GM19438 (cell line): ENCODE measurements at regions not wholly inside any gene's neighbourhood (a gene's known extent, or its start where the extent isn't known, plus 50 kb on each side); places are given as distances from the start of the nearest gene placed in this dataset.

Experiments
- ATAC-seq: cut with Tn5 transposase; IDR thresholded peaks from one replicate; pipeline ENCODE4 v1.9.1; 2021; ENCODE audit warnings: low read depth; ENCODE audit not compliant: unreplicated experiment

GRCh38 chr13:80577926-80578670 is 237.2 kb upstream of the SPRY2 start:
- no peak for ATAC-seq

DNA sequence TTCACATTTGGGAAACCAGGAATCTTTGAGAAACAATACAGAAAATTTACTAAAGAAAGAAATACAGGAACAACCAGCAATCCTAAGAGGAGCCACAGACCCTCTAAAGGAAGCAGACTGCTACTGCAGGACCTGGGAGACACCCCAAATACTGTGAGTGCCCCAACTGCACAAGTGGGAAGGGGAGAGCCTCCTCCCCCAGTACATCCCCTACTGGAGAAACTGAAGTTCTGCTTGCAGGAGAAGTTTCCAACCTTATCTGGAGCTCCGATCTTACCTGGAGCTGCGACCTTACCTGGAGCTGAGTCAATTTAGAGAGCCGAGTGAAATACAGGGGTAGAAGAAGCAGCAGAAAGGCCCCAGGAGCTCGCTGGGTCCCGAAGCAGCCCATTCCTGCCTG is 236.4 kb upstream of the SPRY2 start:
- ATAC-seq = no peak

DNA sequence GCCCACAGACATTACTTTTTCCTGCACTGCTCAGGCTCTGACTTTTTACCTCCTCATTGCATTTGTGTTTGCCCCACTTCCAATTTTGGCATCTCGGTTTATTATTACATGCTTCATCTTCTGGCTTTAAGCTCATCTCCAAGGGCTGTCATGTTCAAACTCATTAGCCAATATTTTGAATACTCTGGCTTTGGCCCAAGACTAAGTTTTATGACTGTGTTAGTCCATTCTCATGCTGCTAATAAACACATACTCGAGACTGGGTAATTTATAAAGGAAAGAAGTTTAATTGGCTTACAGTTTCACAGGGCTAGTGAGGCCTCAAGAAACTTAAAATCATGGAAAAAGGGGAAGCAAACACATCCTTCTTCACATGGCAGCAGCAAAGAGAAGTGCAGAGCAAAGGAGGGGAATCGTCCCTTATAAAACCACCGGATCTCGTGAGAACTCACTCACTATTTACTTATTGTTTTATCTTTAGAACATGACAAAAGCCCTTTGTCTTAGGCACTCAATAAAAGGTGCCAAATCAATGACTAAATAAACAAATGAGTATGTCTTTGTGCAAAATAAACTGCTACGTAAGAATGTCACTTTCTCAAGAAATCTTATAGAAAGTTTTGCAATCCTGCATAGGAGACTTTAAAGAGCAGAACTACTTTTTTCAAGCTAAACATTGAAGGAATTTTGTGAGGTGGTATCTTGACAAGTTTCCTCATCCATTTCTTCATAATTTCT is 233.4 kb upstream of the SPRY2 start:
- ATAC-seq = no peak

DNA sequence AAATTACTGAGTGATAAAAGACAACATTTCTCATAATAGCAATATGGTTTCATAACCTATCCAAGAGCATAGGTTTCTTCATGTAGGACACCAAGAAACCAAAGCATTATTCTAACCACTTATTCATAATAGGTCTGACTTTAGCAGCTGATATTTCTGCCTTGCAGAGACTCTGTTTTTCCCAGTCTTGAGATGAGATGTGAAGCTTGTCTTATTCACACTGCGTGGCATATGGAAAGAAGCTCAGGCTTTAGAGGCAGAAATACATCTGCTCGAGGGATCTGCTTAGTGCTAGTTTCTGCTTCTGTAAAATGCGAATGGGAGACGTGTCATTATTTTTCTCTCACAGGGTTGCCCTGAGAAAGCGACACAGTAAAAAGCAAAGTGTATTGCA is 232.0 kb upstream of the SPRY2 start:
- ATAC-seq = no peak

DNA sequence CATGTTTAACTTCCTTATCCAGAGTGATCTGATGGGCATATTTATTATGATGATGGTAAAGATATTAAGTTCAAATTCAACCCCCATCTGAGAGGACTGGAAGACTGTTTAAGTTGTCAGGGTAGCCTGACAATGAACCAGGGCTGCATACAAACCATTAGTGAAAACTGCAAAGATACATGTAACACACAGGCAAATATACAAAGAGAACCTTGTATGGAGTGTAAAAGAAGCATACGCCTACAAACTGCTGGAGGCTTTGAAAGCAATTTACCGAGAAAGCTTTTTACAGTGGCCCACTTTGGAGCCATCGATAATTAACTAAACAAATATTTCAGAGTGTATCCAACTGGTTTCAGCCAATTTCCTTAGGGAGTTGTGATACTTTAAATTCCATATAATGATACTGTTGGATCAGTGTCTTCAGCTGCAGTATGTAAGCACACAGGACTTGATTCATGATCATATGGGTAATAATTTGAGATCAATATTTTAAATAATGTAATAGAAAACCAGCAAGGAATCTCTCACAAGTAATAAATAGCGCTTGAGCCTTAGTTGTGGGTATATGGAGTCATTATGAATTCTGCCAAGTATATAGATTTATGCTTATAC is 231.5 kb upstream of the SPRY2 start:
- ATAC-seq = no peak

GRCh38 chr13:80571346-80572307 is 230.7 kb upstream of the SPRY2 start:
- ATAC-seq = no peak

GRCh38 chr13:80563439-80563838 is 222.5 kb upstream of the SPRY2 start:
- no peak for ATAC-seq

- no peak for ATAC-seq
Measured at GRCh38 chr13:80562433-80563156, 221.7 kb upstream of the SPRY2 start.

DNA sequence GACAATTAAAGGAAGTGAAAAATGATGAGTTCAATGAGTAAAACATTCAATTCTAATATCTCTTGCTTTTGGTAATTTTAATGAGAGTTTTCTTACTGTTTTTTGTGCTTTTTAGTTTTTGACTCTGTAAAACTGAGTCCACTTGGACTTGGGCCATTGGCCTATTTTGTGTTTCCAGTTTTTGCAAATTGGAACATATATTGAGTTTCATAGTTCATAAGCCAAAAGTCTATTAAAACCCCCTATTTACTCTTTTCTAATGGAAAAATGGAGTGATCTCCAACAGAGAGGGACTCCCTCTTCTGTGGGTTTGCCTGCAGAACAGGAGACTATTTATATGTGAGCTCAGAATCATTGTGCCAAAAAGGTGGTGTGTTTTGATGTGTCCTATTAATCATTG is 219.7 kb upstream of the SPRY2 start:
- no peak for ATAC-seq

DNA sequence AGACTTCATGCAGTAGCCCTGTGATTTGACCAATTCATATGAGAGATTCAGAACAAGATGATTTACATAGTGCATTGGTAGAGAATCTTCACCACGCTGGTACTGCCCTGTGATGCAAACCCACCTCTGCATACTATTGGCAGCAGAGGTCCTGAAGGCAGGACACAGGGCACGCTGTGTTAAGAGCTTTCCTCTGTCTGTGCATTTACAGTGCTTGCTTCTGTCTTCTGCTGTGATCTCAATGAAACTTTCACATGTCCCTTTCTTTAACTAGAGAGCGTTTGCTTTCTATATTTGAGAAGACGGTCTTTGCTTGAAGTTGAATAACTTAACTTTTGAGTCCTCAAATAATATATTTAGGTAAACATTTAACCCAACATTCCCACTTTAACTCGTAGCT is 219.0 kb upstream of the SPRY2 start:
- ATAC-seq = no peak

DNA sequence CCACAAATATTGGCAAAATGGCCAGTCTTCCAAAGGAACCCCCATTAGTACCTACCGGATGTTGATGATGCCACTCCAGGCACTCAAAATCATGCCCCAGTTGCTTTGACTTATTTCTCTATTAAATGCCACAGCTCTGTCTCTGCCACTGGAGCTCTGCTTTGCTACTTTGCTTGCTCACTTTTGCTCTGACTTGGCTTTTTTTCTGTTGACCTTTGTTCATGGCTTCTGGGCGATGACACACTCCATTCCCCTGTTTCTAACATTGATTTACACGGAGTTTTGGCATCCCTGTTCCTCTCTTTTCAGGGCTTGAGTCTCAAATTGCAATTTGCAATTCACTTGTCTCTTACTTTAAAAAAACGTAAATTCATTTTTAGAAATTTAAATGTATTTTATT is 217.1 kb upstream of the SPRY2 start:
- ATAC-seq = no peak

- no peak for ATAC-seq
Measured at GRCh38 chr13:80555796-80556678, 215.1 kb upstream of the SPRY2 start.

DNA sequence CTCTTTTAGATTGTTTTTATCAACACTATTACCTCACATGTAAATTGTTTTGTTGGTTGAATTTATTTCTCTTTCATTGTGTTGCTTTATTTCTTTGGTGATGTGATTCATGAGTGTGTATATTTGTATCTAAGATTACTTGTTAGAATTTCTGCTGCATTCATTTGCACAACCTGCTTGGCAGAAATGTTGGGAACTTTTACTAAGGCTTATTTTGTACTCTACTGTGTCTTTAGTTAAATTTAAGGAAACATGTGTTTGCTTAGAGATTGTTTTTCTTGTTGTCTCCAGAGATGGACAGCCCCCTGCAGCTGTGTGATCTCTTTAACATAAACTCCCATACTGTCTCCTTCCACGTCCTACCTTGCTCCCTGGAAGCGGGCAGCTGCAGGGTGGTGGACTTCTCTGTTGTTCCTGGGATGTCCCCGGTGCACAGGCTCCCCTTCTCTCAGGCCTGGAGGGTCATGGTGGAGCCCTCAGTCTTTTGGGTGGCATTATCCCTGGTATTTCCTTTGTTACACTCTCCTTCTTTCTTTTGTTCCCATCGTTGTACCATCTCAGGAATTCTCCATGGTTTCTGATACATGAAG is 212.0 kb upstream of the SPRY2 start:
- no peak for ATAC-seq

DNA sequence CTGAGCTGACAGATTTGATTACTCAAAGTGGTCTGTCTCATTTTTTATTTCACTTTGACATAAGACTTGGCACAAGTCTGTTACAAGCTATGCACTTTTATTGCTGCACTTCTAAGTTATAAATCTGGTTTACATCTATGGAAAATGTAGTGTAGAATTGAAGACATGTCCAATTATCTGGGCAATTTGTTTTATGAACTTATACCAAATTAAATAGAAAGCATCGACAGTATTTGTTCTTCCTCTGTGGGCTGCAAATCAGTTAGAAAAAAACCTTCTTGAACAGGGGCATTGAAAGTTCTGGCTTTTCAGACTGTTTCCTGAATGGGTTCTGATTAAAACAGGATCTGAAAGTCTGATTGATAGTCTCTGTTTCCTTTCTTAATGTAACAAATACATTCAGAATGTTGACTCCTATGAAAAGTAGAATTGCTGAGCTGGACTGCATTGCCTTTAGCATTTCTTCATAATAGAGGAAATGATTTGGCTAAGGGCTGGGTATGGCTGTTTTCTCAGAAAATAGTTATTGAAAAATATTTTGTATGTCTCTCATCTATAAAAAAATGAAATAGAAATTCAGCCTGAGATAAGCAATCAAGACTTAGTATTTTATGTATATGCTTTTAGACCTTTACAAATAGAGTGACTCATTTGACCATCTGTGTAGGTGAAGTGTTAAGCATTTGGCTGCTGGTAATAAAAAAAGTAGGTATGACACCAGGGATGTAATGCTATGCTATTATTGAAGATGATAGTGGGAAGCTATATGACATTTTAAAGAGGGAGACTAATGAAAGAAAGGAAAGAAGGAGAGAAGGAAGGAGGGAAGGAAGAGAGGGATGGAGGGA is 210.9 kb upstream of the SPRY2 start:
- ATAC-seq = no peak

GRCh38 chr13:80550971-80551441 is 210.1 kb upstream of the SPRY2 start:
- no peak for ATAC-seq

DNA sequence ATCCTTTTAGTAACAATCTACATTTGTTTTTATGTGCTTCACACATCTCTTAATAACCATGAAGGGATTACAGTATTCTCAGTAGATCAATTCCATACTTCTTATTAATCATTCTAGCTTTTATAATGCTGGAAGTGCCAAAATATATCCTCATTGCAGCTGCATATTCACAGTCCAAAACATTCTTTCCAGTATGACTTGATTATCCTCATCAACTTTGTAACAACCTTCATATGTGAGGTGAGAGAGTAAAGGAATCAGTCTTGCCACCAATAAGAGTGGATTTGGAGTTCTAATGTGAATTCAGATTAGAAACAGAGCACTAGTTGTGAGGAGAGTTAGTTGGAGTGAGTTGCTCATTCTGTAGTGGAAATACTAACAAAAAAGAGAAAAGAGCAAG is 208.0 kb upstream of the SPRY2 start:
- ATAC-seq = no peak

GRCh38 chr13:80547885-80548825 is 207.2 kb upstream of the SPRY2 start:
- no peak for ATAC-seq
